AG09309 (cell line): ENCODE measurements at regions not wholly inside any gene's neighbourhood (a gene's known extent, or its start where the extent isn't known, plus 50 kb on each side); places are given as distances from the start of the nearest gene placed in this dataset.

Experiments
- DNase-seq: peaks from one replicate; pipeline ENCODE4 v3.0.0-alpha.2; 2010; ENCODE audit warnings: low read depth
- H3K4me3 ChIP-seq: 2 replicates; pipeline ENCODE4 v1.5.1; 2011; ENCODE audit warnings: mild to moderate bottlenecking, low read depth, low read length, moderate library complexity; ENCODE audit not compliant: control insufficient read depth
- TF ChIP-seq, protein P1 (sequence below): IDR thresholded peaks from 2 replicates; pipeline ENCODE4 v1.5.1; 2011; ENCODE audit warnings: mild to moderate bottlenecking, low read depth, low read length, inconsistent platforms; ENCODE audit not compliant: insufficient read depth, control insufficient read depth; ENCODE audit errors: missing control alignments

DNA sequence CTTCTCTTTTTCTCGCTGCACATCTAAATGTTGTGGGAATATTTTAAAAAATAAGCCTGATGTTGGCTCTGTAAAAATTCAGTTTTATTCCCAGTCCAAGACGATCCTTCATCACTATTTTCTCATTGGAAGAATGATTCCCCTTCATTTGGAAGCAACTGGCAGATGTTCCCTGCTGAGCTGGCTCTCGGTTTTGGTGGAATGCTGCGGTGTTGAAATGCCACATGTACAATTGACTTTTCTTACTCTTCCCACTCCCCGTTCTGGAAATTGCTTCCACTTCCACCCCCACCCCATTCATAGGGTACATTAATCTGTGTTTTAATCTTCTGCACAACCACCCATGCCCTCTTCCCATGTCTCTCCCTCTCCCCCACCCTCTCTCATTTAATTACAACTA lies 496.3 kb upstream of the MAP3K7 start:
- DNase-seq = no peak
- H3K4me3 ChIP-seq = no peak overlapping the region
- TF ChIP-seq, protein P1, sequence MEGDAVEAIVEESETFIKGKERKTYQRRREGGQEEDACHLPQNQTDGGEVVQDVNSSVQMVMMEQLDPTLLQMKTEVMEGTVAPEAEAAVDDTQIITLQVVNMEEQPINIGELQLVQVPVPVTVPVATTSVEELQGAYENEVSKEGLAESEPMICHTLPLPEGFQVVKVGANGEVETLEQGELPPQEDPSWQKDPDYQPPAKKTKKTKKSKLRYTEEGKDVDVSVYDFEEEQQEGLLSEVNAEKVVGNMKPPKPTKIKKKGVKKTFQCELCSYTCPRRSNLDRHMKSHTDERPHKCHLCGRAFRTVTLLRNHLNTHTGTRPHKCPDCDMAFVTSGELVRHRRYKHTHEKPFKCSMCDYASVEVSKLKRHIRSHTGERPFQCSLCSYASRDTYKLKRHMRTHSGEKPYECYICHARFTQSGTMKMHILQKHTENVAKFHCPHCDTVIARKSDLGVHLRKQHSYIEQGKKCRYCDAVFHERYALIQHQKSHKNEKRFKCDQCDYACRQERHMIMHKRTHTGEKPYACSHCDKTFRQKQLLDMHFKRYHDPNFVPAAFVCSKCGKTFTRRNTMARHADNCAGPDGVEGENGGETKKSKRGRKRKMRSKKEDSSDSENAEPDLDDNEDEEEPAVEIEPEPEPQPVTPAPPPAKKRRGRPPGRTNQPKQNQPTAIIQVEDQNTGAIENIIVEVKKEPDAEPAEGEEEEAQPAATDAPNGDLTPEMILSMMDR = no peak

DNA sequence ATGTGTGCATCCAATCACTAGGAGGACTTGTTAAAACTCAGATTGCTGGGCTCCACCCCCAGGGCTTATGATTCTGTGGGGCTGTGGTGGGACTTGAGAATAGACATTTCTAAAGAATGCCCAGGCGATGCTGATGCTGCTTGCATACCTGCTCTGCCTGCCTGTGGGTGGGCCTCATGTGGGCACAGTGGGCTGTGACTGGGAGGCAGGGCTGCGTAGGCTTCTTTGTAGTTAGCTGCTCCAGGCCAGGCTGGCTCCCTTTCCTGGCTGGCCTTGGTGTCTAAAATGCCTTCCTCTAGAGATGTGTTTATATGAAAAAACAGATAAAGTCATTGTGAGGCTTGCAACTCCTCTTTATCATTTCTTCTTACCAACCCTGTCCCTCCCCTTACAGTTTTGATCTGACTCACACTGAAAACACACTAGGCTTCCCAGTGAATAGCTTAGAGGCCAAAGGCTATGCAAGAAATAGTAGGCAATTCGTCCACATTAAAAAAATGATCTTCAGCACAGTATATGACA lies 495.5 kb upstream of the MAP3K7 start:
- TF ChIP-seq, protein P1 = no peak
- no peak for DNase-seq
- no peak overlapping the region for H3K4me3 ChIP-seq

GRCh38 chr6:91081452-91082067 lies 494.7 kb upstream of the MAP3K7 start:
- DNase-seq = peak; percentile 16
- no peak overlapping the region for H3K4me3 ChIP-seq

GRCh38 chr6:91080871-91081270 lies 494.0 kb upstream of the MAP3K7 start:
- TF ChIP-seq, protein P1 = no peak
- no peak overlapping the region for H3K4me3 ChIP-seq
- no peak for DNase-seq

More at GRCh38 chr6:91081452-91082067, 494.7 kb upstream of the MAP3K7 start:
- TF ChIP-seq, protein P1 = peak; percentile 46

DNA sequence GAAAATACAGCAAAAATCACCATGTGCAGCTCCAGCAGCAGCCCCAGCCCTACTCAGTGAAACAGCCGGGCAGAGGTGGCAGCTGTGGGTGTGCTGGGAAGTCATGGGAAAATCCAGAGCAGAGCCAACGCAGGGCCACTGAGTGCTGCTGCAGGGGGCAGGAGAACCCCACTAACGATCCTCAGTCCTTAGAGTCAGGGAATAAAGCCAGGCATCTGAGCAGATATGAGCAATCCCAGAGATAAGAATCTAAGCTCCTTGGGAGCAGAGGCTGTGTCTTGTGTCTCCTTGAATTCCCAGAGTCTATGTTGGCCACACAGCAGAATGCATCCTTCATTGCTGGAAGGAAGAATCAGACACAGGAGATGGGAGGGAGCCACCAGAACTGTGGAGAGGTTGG lies 493.1 kb upstream of the MAP3K7 start:
- no peak for DNase-seq
- TF ChIP-seq, protein P1 = no peak
- no peak overlapping the region for H3K4me3 ChIP-seq

- H3K4me3 ChIP-seq = no peak overlapping the region
- TF ChIP-seq, protein P1 = no peak
- no peak for DNase-seq
Measured at GRCh38 chr6:91075244-91075976, 488.5 kb upstream of the MAP3K7 start.

DNA sequence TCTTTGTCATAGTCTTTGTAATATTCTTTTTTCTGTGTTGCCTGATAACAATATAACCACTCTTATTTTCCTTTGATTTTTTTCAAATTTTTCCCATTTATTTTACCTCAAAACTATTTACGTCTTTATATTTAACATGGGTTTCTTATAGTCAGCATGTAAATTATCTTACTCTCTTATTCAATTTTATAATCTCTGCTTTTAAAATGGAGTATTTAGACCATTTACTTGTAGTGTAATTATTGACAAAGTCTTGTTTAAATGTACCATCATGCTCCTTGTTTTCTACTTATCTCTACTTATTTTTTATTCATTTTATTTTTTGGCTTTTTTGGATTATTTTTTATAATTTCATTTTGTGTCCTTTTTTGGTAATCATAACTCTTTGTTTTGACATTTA lies 476.5 kb upstream of the MAP3K7 start:
- no peak for DNase-seq
- H3K4me3 ChIP-seq = no peak overlapping the region
- TF ChIP-seq, protein P1 = no peak
